HG02623 (cell line): ENCODE measurements at regions not wholly inside any gene's neighbourhood (a gene's known extent, or its start where the extent isn't known, plus 50 kb on each side); places are given as distances from the start of the nearest gene placed in this dataset.

Source experiments
- ATAC-seq: cut with Tn5 transposase; IDR thresholded peaks from one replicate; pipeline ENCODE4 v1.9.1; 2021; ENCODE audit warnings: moderate library complexity; ENCODE audit not compliant: unreplicated experiment

DNA sequence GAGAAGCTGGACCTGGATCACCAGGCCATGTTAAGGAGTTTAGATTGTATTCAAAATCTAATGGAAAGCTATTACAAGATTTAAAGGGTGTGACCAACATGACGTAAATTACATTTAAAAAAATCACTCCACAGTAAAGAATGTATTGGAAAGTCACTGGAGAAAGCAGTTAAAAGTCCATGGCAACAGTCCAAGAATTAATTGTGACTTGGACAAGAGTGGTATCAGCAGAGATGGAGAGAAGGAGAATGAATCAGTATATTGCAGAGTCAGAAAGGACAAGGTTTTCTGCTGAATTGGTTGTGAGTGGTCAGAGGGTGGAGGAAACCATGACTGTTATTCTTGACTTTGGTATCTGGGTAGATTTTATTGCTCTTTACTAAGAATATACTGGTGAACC is 535.1 kb upstream of the SLITRK1 start:
- ATAC-seq: no peak

DNA sequence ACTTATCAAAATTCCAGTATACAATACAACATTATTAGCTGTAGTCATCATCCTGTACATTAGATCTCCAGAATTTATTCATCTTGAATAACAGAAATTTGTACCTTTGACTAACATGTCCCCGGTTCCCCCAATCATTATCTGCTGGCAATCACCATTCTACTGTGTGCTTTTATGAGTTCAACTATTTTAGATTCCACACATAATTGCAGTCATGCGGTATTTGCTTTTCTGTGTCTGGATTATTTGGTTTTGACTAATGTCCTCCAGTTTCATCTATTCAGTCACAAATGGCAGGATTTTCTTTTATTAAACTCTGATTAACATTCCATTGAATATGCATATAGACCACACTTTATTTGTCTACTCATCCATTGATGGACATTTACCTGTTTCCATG is 530.7 kb upstream of the SLITRK1 start:
- ATAC-seq: no peak

DNA sequence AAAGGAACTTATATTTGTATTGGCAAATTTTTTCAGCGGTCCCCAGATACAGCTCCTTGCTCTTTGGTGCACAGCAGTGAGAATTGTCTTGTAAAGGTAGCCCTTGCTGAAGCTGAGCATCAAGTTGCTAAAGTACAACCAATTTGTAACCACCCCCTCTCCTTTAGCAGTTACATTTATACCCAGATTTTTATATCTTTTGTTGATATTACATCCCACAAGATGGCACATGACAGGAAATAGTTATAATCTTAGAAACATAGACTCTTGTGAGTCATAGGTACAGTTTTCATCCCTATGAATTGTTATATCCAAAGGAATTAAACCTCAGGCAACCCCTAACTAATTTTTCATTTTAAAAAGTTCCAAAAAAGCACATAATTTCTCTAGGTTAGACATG is 523.0 kb upstream of the SLITRK1 start:
- ATAC-seq: no peak

DNA sequence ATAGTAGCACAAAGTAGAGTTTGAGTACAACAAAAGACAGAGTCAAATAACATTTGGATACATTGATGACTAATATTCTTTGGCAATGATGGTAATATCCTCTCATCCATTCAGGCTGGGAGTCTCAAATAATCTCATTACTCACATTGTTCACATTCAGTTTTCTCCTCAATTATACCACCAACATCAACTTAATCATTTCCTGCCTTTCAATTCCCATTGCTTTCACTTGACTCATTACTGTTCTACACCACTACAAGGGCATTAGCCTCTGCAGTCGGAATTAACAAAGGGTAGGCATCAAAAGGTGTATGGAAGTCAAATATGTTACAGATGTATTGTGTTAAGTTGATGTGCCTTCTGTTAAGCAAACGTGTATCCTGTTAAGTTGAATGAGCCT is 518.4 kb upstream of the SLITRK1 start:
- no peak for ATAC-seq

DNA sequence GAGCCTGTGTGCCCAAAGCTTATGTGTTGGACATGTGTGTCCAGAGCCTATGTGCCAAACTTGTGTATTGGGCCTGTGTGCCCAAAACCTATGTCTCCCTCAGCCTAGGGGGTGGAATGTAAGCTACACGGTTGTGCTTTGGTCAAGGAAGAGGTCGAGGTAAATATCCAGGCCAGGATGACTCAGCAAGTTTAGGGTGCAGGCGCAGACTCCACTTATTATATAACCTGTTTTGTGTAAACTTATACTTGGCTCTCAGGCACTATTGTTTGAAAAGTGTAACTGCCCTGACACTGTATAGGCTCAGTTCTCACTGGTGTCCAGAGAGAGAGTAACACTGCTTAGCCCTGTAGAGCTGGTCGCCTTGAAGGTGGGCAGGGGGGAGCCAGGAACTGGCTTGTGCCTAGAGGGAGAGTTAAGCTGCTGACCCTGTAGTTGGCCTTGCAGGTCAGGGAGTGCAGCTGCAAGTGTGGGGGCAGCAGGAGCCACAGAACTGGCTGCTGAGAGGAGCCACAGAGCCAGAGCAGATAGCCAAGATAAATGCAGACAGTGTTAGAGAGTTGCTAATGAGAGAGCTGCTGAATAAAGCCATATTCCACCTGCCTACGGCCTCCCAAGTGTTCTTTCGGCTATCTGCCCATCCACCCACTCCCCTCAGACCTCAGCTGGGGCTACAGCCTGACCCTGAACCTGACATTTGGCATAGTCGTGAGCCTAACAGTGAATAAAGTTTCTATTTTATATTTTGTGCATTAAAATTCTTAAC is 517.2 kb upstream of the SLITRK1 start:
- no peak for ATAC-seq

DNA sequence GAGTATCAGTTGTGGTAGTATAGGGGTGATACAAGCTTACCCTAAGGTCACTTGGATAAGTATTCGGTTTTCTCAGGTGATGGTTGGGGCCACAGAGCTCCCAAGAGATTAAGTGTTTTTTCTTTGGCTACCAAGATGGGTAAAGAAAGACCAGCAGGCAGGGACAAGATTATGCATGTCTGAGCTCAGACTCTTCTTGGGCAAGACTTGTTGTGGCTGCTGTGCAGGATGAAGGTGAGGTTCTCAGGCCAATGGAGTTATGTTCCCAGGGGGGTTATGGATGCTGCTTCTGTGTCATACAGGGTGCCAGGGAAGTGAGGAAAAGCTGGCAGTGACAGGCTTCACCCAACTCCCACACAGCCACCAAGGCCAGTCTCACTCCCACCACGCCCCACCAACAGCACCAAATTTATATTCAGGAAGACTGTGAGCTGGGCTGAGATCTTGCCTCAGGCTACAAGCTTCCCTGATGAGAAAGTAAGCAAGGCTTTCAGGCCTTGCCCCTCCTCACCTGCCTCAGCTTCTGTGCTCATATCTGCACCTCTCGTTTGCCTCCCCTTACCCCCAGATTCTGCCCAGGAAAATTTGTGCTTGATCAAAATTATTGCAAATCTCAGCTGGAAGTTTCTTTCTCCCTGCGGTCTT is 511.8 kb upstream of the SLITRK1 start:
- no peak for ATAC-seq

DNA sequence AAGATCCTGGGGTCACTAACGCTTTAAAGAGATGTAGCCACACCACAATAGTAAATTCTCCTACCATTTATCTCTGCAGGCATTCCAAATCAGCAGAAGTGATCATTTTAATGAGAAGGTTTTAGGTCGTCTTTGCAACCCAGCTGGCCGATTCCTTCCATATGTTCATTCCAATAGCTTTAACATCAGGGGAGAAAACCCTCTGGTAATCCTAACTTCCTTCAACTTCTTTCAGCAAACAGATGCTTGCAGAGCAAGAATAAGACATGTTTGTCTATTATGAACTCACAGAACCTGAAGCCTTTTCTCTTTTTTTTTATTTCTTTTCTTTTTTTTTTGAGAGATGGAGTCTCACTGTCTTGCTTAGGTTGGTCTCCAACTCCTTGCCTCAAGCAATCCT is 498.6 kb upstream of the SLITRK1 start:
- ATAC-seq: no peak

DNA sequence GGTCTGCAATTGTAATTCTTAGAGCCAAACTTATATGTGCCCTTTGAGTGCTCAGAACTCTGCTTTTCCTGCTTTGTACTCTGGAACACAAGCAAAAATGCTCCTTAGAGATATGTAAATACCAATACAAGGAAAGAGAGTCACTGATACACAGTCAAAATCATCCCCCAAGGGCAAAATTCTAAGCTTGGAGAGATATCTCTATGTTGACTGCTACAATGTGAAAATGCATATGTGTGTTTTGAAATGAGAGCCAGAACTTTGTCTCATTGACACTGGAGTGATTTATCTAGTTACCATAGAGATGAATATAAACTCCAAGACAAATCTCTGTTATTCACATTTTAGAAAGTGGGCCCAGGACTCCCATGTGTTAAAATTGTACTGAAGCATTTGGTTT is 494.8 kb upstream of the SLITRK1 start:
- ATAC-seq: no peak

DNA sequence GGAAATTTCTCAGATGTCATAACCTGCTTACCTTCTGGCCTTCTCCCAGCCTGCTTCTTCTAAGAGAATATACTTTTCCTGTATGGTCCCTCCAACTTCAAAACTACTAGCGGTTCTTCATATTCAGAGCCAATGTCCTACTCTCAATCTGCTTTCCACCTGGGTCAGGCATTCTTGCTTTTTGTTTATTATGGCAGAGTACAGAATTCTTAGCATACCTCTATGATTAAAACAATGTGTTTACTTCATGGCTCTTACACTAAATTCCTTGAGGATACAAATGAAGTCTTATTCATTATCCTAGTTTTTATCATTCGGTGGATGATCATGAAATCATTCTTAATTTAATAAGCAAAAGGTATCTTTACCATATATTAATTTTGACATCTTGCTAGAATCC is 484.2 kb upstream of the SLITRK1 start:
- ATAC-seq: no peak

DNA sequence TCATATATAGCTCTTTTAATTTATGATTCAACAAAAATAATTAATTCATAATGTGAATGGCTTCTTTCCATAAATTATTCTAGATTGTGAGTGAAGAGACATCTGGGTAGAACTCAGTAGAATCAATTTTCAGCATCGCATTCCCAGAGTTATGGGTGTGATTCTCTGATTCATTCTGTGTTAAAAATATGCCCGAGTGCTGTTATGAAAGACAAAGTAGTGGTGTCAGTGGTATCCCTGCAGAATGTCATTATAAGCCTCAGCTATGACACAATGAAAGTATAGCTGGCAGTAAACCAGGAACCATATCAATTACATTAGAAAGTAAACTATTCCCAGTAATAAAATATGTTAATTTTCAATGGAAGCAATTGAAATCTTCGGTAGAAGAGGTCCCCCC is 480.5 kb upstream of the SLITRK1 start:
- no peak for ATAC-seq

DNA sequence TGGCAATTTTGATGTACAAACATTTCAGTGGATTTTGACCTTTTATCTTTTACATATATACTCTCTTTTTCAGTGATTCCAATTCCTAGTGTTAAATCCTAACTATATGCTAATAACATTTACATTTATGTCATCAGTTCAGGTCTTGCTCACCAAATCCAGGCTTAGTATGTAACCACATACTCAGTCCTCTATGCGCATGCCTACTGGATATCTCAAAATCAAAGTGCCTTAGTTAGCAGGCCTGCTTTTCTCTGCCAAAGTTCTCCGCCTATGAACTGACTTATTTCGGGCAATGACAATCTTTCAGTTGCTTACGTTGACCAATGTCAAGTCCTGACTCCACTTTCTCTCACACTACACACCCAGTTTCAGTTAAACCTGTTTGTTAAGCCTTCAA is 478.5 kb upstream of the SLITRK1 start:
- ATAC-seq: no peak

DNA sequence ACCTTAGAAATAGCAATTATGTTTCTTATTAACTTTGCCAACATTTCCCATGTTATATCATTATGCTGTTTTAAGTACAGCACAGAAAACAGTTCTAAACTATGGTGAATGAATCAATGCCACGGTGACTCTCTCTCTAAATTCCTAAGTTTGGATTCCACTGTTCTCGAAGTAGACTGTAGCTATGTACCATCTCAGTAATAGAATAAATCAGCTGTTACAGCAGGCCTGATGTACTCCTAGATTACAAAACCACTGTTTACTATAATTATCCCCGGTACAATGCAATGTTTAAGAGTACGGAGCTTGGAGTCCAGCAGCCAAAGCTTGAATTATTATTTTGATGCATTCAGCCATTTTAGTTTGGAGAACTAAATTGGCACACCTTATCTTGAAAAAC is 476.3 kb upstream of the SLITRK1 start:
- ATAC-seq: no peak

DNA sequence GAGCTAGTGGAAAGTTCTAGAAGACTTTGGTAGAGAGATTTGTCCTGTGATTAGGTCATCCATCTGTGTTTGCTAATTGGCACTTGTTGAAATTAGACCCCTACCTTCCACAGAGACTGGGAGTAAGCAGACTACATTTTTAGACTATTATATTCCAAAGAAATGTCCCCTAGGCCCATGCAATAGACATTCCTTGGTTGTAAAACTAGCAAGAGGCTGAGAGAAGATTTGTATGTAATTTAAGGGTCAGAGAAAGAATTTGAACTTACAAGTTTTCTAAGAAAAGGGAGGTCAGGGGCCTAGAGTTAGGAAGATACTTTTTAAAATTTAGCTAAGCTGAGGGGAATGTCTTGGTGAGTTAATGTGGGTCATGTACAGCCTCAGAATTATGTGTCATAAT is 470.7 kb upstream of the SLITRK1 start:
- no peak for ATAC-seq

DNA sequence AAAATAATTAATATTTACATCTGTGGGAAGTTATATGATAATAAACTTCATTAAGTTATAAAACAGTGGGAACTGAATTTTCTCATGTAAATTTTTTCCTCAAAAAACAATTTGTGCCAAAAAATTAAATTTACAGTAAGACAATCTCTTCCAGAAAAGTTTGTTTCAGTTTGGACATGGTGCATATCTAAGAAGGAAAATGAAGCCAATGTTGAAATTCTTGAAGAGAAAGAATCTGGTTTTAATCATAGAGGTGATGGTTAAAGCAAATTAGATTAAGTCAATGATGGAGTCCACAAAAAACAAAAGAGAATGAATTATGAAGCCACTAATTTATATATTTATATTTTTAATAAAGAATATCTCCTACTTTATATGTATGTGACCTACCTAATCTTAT is 457.2 kb upstream of the SLITRK1 start:
- no peak for ATAC-seq

DNA sequence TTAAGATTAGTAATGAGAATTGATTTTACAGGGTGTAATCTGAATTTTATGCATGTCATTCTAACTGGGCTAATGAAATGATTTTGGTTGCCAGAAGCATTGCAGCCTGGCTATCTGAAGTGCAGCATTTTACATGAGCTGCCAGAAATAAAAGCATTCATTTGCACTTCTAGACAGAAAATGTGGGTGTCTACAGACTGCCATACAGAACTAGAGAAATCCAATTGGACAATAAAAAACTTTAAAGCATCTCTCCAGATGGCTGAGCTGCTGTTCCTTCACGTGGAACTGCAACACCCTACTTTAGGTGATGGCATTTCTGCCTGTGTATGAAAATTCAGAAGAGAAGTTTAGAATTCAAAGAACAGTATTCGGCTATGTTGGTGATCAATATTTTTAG is 450.1 kb upstream of the SLITRK1 start:
- ATAC-seq: no peak

DNA sequence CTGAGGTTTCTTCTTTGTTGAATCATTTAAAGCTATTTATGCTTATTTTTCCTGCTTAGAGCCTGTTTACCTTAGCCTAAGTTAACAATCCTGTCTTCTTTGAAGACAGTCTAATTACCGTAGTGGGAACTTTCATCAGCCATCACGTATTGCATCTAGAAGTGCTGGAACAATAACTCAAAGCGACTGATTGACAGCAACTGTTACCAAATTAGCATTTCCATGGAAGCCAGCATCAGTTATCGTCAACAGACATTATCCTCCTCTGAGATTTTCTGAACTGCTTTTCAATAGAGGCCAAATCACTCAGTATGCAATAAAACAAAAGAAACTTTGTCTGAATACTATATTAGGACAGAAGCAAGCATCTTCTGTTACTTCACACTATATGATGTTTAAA is 433.3 kb upstream of the SLITRK1 start:
- ATAC-seq: no peak

DNA sequence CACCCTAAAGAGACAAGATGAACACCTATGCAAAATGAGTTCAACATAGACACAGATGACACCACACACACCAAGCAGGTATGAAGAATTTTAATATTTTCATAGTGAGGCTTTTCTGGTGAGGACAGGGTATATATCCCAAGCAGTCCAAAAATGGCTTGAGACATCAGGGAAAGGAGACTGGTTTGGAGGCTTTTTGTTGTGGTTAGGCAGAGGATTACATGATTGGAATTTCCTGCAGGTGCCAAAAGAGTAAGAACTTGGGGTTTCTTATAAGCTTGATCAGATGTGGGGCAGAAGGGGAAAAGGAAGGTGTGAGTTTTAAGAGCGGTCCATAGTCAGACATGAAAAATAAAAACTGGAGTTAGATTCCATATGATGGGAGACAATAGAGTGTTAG is 420.8 kb upstream of the SLITRK1 start:
- ATAC-seq: no peak

DNA sequence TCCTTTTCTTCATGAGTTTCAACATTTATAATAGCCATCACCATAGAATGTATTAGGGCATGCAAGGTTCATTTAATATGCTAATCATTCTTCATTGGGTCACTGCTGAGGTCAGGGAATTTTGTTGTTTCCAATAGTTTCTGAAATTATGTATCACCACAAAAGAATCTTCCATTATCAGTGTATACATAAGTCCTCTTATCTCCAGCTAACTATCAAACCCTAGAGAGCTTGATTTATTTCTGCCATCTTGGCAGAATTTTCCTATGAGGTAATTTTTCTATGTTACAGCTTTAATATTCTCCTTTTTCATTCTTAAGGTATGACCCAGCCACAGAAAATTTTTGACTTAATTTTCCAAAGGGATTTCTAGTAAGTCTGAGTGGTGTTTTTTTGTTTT is 415.0 kb upstream of the SLITRK1 start:
- no peak for ATAC-seq

DNA sequence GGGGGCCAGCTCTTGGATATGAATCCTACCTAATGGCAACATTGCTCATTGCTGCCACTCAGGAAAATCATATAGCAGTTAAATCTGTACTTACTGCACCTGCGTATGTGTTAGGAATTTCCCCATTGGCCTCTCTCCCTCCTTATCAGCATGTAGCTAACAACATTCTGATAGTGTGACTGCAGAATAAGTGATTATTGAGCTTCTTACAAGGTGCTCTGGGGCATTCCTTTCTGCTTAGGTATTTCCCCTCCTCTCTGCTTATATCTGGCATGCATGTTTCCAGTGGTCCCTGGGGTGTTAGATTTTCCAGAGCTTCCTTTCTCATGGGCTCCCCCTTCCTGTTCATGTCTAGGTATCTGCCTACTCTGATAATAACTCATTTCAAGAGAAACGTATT is 414.1 kb upstream of the SLITRK1 start:
- ATAC-seq: no peak

DNA sequence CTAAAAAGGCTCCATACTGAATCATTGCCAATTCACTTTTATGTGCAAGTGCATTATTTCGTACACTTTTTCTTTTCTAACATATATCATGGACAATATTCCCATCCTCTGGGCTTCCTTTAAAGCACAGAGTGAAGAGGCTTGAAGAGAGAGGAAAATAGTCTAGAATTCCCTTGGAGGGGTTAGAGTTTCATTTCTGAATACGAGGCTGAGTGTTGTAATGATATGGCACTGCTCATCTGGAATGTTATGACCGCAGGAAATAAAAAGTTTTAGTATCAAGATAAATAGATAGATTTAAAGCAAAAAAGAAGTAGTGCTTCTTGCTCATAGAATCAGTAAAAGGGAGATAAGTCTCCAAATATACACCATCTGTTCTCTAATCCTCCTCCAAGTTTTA is 412.3 kb upstream of the SLITRK1 start:
- ATAC-seq: no peak

DNA sequence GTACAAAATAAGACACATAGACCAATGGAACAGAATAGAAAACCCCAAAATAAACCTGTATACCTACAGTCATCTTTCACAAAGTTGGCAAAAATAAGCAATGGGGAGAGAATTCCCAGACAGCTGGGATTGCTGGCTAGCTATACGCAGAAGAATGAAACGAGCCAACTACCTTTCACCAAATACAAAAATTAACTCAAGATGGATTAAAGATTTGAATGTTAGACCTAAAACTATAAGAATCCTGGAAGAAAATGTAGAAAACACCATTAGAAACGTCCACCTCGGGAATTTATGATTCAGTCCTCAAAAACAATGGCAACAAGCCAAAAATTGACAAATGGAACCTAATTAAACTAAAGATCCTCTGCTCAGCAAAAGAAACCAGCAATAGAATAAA is 408.1 kb upstream of the SLITRK1 start:
- ATAC-seq: no peak

DNA sequence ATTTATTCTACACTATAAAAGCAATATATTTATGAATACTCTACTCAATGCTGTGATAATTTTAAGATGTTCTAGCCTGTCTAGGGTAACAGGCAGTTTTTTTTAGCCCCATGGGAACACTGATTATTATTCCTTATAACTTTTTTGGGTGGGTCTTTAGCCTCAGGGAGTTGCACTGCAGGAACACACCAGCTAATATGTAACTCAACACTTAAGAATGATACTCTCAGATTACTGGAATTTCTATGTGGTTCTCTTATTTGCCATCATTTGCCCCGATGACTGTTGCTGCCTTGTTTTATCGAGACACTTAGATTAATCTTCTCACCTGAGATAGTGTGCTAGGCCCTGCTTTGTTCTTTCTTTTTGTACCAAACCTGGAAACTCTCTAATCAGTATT is 396.9 kb upstream of the SLITRK1 start:
- no peak for ATAC-seq
